22Rv1 (cell line): ENCODE measurements at regions not wholly inside any gene's neighbourhood (a gene's known extent, or its start where the extent isn't known, plus 50 kb on each side); places are given as distances from the start of the nearest gene placed in this dataset.

ENCODE experiments used
- H3K27ac ChIP-seq: fragments of 450-650 bp; 2 replicates; pipeline ENCODE4 v1.5.1; 2017
- CTCF ChIP-seq: fragments of 450-650 bp; IDR thresholded peaks from 2 replicates; pipeline ENCODE4 v1.5.1; 2017; ENCODE audit warnings: mild to moderate bottlenecking
- ZFX ChIP-seq: fragments of 450-650 bp; IDR thresholded peaks from 2 replicates; pipeline ENCODE4 v1.6.1; 2017; ENCODE audit warnings: antibody characterized with exemption, borderline replicate concordance

DNA sequence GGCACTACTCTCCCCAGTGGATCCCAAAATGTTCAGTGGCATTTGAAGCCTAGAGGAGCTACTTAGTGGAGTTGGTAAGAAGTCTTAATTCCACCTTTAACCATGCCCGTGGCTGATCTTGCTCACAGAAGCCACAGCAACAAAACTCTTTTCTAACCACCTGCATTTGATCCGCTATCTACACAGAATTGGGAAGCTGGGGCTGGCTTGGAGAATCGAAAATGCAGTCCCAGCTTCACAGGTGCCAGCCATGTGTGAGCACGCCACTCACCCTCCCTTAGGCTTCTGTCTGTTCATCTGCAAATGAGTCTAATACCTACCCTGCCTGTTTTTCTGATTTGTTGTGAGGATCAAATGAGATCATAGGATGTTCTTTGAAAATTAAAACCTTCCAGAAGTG lies 182.6 kb downstream of the BCL11A start:
- H3K27ac ChIP-seq = no peak overlapping the region
- TF ChIP-seq CTCF = no peak
- no peak for TF ChIP-seq ZFX

DNA sequence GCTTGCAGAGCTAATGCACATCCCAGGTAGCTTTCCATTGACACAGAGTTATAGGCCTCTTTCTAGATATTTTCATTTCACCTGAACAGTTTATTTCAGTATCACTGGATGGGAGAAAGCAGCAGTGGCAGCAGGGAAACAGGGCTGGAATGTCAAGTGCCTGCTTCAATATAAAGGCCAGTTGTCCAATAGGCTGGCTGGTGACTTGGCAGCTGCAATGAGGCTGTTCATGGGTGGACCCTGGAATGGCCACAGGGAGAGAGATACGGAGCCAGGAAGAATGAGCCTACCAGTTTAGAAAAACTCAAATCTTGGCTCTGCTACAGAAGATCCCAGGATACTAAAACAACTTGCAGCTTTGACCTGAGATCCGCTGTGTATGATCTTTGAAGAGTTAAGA lies 185.0 kb downstream of the BCL11A start:
- TF ChIP-seq ZFX (no peak), CTCF (no peak)
- H3K27ac ChIP-seq = no peak overlapping the region

- H3K27ac ChIP-seq = no peak overlapping the region
- TF ChIP-seq ZFX (no peak), CTCF (no peak)
These were observed 187.2 kb downstream of the BCL11A start for GRCh38 chr2:60366135-60366712.

DNA sequence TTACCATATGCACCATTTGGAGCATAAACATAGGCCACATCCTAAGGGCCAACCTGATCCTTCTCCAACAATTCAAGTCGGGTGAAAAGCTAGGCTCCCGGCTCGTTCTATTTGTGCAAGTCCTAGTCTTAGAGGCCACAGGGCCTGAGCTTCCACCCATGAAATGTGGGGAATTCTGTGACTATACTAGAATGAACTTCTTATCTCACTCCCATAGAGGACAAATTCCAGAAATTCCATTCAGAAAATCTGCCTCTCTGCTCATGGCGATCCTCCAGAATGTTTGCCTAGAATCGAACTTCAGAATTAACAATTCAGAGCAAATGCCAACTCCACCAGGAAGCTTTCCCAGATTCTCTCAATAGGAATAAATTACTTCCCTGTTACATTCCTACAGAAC lies 187.9 kb downstream of the BCL11A start:
- no peak overlapping the region for H3K27ac ChIP-seq
- no peak for TF ChIP-seq ZFX

DNA sequence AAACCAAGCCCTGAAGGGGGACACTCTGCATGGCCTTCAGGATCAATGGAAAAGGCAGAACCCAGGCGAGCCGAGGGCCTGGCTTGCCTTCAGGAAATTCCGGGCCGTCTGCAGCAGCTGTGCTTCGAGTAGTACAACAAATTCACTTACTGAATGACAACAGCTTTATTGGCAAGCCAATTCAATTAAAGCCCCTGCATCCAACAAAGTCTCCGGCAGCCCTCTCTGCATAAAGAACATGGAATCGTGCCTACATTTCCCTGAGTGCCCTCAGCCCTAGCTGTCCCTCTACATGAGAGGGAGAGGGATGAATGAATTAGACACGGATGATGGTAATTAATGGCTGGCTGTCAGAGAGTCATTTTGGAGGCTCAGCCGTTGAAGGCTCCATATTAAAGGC lies 189.0 kb downstream of the BCL11A start:
- TF ChIP-seq ZFX (no peak), CTCF (no peak)
- no peak overlapping the region for H3K27ac ChIP-seq

- no peak overlapping the region for H3K27ac ChIP-seq
These were observed 192.0 kb downstream of the BCL11A start for GRCh38 chr2:60361498-60361897.

DNA sequence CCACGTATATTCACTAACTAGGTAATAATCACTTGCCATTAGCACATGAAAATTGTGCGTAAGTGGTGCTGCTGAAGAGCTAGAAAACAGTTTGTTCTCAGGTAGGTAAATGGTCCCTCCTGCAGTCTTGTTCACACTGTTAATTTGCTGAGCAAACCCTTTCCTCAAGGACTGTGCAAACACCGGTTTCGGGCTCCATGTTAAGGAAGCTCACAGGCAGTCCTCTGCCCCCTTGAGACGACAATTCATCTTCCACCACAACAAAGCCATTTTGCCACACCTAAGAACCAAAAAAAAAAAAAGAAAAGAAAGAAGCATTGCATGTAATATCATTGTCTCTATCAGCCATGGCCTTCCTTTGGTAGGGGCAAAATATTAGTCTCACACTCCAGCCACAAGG lies 193.9 kb downstream of the BCL11A start:
- TF ChIP-seq ZFX (no peak), CTCF (no peak)
- H3K27ac ChIP-seq = no peak overlapping the region

More at GRCh38 chr2:60361498-60361897, 192.0 kb downstream of the BCL11A start:
- TF ChIP-seq ZFX (no peak), CTCF (no peak)

- TF ChIP-seq ZFX (no peak), CTCF (no peak)
- no peak overlapping the region for H3K27ac ChIP-seq
These were observed 195.0 kb downstream of the BCL11A start for GRCh38 chr2:60358476-60358875.
